HG02840 (cell line): ENCODE measurements at regions not wholly inside any gene's neighbourhood (a gene's known extent, or its start where the extent isn't known, plus 50 kb on each side); places are given as distances from the start of the nearest gene placed in this dataset.
"Not testable (repeated sequence)": the region's sequence is repeated elsewhere in the genome, so short reads cannot be mapped to it uniquely, and the experiment has no call there.

ENCODE experiments used
- ATAC-seq: cut with Tn5 transposase; IDR thresholded peaks from one replicate; pipeline ENCODE4 v1.9.1; 2021; ENCODE audit warnings: mild to moderate bottlenecking, moderate library complexity, moderate number of reproducible peaks; ENCODE audit not compliant: unreplicated experiment, low FRiP score

GRCh38 chr10:86579883-86580520 is 58.4 kb upstream of the WAPL start:
- ATAC-seq: no peak

GRCh38 chr10:86580521-86580891 is 58.9 kb upstream of the WAPL start:
- ATAC-seq: no peak

- ATAC-seq: no peak
Measured at GRCh38 chr10:86583983-86584382, 62.4 kb upstream of the WAPL start.

- peak; percentile 77 for ATAC-seq
Measured at GRCh38 chr10:86585037-86585929, 63.7 kb upstream of the WAPL start.

GRCh38 chr10:86586516-86586915 is 64.9 kb upstream of the WAPL start:
- ATAC-seq: no peak

GRCh38 chr10:86588781-86589180 is 65.6 kb upstream of the OPN4 start:
- ATAC-seq: not testable (repeated sequence)

GRCh38 chr10:86591436-86591835 is 62.9 kb upstream of the OPN4 start:
- no peak for ATAC-seq

GRCh38 chr10:86592413-86592812 is 61.9 kb upstream of the OPN4 start:
- ATAC-seq: no peak

- ATAC-seq: no peak
Measured at GRCh38 chr10:86594535-86594934, 59.8 kb upstream of the OPN4 start.

GRCh38 chr10:86595496-86595895 is 58.9 kb upstream of the OPN4 start:
- ATAC-seq: no peak

- no peak for ATAC-seq
Measured at GRCh38 chr10:86596266-86596665, 58.1 kb upstream of the OPN4 start.

GRCh38 chr10:86597306-86597705 is 57.0 kb upstream of the OPN4 start:
- no peak for ATAC-seq

GRCh38 chr10:86598151-86598550 is 56.2 kb upstream of the OPN4 start:
- ATAC-seq: no peak

GRCh38 chr10:86599041-86599440 is 55.3 kb upstream of the OPN4 start:
- no peak for ATAC-seq

GRCh38 chr10:86599729-86600128 is 54.6 kb upstream of the OPN4 start:
- ATAC-seq: no peak

- ATAC-seq: no peak
Measured at GRCh38 chr10:86600296-86600695, 54.1 kb upstream of the OPN4 start.

GRCh38 chr10:86601956-86602602 is 52.3 kb upstream of the OPN4 start:
- ATAC-seq: no peak

- no peak for ATAC-seq
Measured at GRCh38 chr10:86603256-86603655, 51.1 kb upstream of the OPN4 start.
